Uterus (tissue), 3 donors: ENCODE measurements at regions not wholly inside any gene's neighbourhood (a gene's known extent, or its start where the extent isn't known, plus 50 kb on each side); places are given as distances from the start of the nearest gene placed in this dataset.
"Not testable (repeated sequence)": the region's sequence is repeated elsewhere in the genome, so short reads cannot be mapped to it uniquely, and the experiment has no call there.

ENCODE experiments used
- DNase-seq, 2 donors: peaks; one replicate each; pipeline ENCODE4 v3.0.0-alpha.2; 2019 to 2020
- H3K27ac ChIP-seq, 2 donors: fragments of 200-600 bp; sonication (generic); 1 replicate in 1 of 2; 2 replicates in 1 of 2; pipeline ENCODE4 v1.5.1; 2016 to 2018
- H3K27me3 ChIP-seq, 2 donors: fragments of 200-600 bp; sonication (generic); one replicate each; pipeline ENCODE4 v1.5.1; 2018 to 2019; ENCODE audit warnings: control low read depth in 1 of 2
- H3K36me3 ChIP-seq, 2 donors: fragments of 200-600 bp; sonication (generic); one replicate each; pipeline ENCODE4 v1.5.1; 2019; ENCODE audit warnings: control low read depth in 1 of 2
- H3K4me1 ChIP-seq, 2 donors: fragments of 200-600 bp; sonication (generic); one replicate each; pipeline ENCODE4 v1.5.1; 2018 to 2019; ENCODE audit warnings: control low read depth in 1 of 2
- H3K4me3 ChIP-seq, 2 donors: fragments of 200-600 bp; sonication (generic); 1 replicate in 1 of 2; 2 replicates in 1 of 2; pipeline ENCODE4 v1.5.1; 2018 to 2019; ENCODE audit warnings: mild to moderate bottlenecking in 1 of 2
- H3K9me3 ChIP-seq, 2 donors: fragments of 200-600 bp; sonication (generic); one replicate each; pipeline ENCODE4 v1.5.1; 2019; ENCODE audit warnings: control low read depth in 1 of 2
- POLR2A ChIP-seq, 2 donors: fragments of 450-650 bp; IDR thresholded peaks; one replicate each; pipeline ENCODE4 v1.6.1; 2016; ENCODE audit warnings: antibody characterized with exemption in 2 of 2, mild to moderate bottlenecking in 1 of 2, moderate library complexity in 1 of 2
- intact Hi-C: fragments of 100-400 bp; cut with DNase I; formaldehyde crosslinking; loops from one replicate; pipeline ENCODE4 v1.15.1; 2023; ENCODE audit warnings: low total_unique reads
- TF ChIP-seq, protein P1 (sequence below), 4 experiments: fragments of 200-600 bp in 2 of 4; fragments of 450-650 bp in 2 of 4; sonication (generic) in 2 of 4; IDR thresholded peaks; one replicate each; pipeline ENCODE4 v1.5.1; 2016 to 2019; ENCODE audit warnings: antibody characterized with exemption in 4 of 4, mild to moderate bottlenecking in 2 of 4, moderate library complexity in 1 of 4
- donor health status: DM: yes; HTN: yes; CAD: no.

DNA sequence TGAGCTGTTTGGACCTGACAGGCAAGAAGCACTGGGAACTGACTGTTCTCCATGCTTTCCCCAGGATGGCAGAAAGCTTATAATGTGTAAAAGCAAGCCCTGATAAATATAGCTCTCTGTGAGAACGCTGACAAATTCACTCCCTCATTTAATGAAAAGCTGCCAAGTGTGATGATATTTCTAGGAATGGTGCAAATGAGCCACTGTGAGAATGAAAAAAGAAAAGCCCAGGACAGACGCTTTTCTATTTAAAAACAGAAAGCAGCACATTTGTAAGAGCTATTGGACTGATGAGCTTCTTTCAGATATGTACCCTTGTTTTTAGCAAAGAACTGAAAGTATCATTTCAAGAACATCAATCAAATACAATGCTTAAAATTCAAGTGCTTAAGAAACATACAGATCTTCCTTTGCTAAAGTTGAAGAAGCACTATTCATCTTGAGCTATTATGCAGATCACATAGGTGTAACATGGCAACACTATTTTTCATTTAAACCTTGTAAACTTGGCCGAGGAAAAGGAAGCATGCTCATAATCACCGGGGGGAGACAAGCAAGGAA is 842.6 kb upstream of the ACO1 start:
- intact Hi-C loops = no loop called here
- Histone ChIP-seq H3K27me3 (no peaks in the 10 kb centered on the region), H3K36me3 (no peaks in the 10 kb centered on the region), H3K27ac (peak overlapping the region in 1 of 2 donors; percentile 4), H3K4me3 (no peak overlapping the region), H3K9me3 (no peaks in the 10 kb centered on the region), H3K4me1 (no peaks in the 10 kb centered on the region)
- no peak for DNase-seq
- no peak for TF ChIP-seq POLR2A (IDR thresholded peaks at IDR 0.05)
- TF ChIP-seq, protein P1, sequence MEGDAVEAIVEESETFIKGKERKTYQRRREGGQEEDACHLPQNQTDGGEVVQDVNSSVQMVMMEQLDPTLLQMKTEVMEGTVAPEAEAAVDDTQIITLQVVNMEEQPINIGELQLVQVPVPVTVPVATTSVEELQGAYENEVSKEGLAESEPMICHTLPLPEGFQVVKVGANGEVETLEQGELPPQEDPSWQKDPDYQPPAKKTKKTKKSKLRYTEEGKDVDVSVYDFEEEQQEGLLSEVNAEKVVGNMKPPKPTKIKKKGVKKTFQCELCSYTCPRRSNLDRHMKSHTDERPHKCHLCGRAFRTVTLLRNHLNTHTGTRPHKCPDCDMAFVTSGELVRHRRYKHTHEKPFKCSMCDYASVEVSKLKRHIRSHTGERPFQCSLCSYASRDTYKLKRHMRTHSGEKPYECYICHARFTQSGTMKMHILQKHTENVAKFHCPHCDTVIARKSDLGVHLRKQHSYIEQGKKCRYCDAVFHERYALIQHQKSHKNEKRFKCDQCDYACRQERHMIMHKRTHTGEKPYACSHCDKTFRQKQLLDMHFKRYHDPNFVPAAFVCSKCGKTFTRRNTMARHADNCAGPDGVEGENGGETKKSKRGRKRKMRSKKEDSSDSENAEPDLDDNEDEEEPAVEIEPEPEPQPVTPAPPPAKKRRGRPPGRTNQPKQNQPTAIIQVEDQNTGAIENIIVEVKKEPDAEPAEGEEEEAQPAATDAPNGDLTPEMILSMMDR (IDR thresholded peaks at IDR 0.05) = no peak

DNA sequence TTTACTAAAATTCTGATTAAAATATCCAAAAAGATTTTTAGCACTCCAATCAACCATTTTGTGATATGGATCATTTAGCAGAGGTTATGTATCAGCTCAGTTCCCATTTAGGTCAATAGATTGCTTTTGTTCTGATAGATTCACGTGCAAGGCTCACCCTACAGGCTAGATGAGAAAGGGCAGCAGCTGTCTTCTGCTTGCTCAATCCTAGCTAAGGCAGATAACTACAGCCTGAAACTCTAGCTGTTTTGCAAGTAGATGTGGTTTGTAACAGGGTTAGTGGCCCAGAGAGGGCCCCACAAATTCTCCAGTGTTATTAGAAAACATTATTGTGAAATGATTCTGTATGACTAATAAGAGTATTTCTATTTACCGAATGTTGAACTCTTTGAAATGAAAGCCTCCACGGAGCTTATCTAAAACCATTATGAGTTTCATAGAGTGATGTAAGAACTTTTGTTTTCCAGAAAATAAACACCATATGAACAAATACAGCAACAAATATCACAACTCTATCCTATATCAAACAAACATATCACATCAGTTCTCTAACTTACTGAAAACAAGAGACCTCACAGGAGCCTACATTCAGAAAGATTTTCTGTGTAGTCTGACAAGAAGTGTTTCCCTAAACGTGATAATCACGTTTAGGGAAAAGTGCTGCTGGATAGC is 841.9 kb upstream of the ACO1 start:
- H3K27ac ChIP-seq = no peak overlapping the region
- H3K4me1 ChIP-seq = no peaks in the 10 kb centered on the region
- no peak overlapping the region for H3K4me3 ChIP-seq
- TF ChIP-seq, protein P1 (IDR thresholded peaks at IDR 0.05) = peak in 1 of 4 experiments; percentile 6
- no peak for TF ChIP-seq POLR2A (IDR thresholded peaks at IDR 0.05)
- no peaks in the 10 kb centered on the region for H3K36me3 ChIP-seq
- no peaks in the 10 kb centered on the region for H3K27me3 ChIP-seq
- H3K9me3 ChIP-seq = no peaks in the 10 kb centered on the region
- intact Hi-C loops = no loop called here
- no peak for DNase-seq

DNA sequence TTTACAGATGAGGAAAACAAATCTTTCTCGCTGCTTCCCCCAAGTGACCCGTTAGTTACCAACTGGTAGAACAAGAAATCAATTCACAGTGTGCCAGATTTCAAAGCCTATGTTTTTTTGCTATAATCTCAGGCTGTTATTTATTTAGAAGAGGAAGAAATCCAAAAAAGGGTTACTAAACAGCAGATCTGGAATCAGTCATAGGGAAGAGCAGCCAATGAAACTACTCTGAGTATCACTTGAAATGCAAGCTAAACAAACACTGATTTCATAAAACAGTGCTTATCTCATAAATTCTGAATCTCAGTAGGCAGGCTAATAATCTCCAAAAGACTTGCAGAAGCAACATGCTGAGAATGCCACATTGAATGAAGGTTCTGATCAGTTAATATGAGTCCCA is 829.5 kb upstream of the ACO1 start:
- Histone ChIP-seq H3K27me3 (no peaks in the 10 kb centered on the region), H3K9me3 (no peaks in the 10 kb centered on the region), H3K4me1 (no peaks in the 10 kb centered on the region), H3K36me3 (no peaks in the 10 kb centered on the region), H3K4me3 (no peak overlapping the region), H3K27ac (no peak overlapping the region)
- no peak for DNase-seq
- intact Hi-C loops = no loop called here
- TF ChIP-seq, protein P1 (IDR thresholded peaks at IDR 0.05) = no peak
- no peak for TF ChIP-seq POLR2A (IDR thresholded peaks at IDR 0.05)

DNA sequence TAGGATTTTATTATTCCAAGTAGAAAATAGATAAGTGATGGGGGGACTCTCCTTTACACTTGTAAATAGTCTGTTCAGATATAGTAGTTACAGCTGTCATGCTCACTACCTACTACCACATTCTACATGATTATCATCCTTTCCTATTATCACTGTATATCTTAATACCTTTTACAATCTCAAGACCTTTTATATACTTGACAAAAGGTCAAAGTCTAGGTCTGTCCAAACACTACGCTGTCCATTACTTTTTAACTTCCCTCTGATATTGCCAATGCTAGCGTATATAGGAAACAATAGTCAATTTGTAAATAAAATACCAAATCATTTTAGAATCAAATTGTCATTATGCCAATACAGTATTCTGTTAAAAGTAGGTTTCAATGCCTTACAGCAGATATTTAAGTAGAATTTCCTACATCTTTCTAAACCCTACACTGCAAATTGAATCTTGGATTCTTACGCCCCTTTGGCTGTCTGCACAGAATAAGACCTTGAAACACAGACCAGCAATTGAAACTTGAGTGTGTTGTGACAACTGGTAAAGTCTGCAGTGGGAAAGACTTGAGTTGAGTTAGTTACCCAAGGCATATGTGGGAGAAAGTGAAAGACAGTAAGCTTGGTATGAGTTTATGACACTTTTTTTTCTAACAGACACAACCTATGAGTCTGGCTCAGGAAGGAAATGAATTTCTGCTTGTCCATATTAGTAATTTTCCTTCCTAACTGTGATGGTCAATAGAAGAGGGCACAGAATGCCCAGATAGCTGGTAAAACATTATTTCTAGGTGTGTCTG is 827.6 kb upstream of the ACO1 start:
- H3K27ac ChIP-seq = no peak overlapping the region
- intact Hi-C loops = no loop called here
- no peaks in the 10 kb centered on the region for H3K36me3 ChIP-seq
- DNase-seq = no peak
- no peaks in the 10 kb centered on the region for H3K9me3 ChIP-seq
- H3K27me3 ChIP-seq = no peaks in the 10 kb centered on the region
- TF ChIP-seq, protein P1 (IDR thresholded peaks at IDR 0.05) = no peak
- TF ChIP-seq POLR2A (IDR thresholded peaks at IDR 0.05) = no peak
- no peaks in the 10 kb centered on the region for H3K4me1 ChIP-seq
- H3K4me3 ChIP-seq = no peak overlapping the region

- H3K4me1 ChIP-seq, H3K4me3 ChIP-seq, H3K27ac ChIP-seq, H3K9me3 ChIP-seq, intact Hi-C loops, H3K27me3 ChIP-seq, H3K36me3 ChIP-seq, DNase-seq: not testable (repeated sequence)
Observed at GRCh38 chr9:31572190-31572589, 812.3 kb upstream of the ACO1 start.
